Fibroblast of mammary gland (primary cell): ENCODE measurements at regions not wholly inside any gene's neighbourhood (a gene's known extent, or its start where the extent isn't known, plus 50 kb on each side); places are given as distances from the start of the nearest gene placed in this dataset.

Experiments
- DNase-seq: peaks from one replicate; pipeline ENCODE4 v3.0.0-alpha.2; 2010; ENCODE audit warnings: low read depth
- H3K4me3 ChIP-seq: 2 replicates; pipeline ENCODE4 v1.5.1; 2011; ENCODE audit warnings: low read depth, mild to moderate bottlenecking, low read length, moderate library complexity; ENCODE audit not compliant: control insufficient read depth
- TF ChIP-seq, protein P1 (sequence below): conservative IDR thresholded peaks from 2 replicates; pipeline ENCODE4 v1.5.1; 2011; ENCODE audit warnings: low read depth, low read length, inconsistent platforms; ENCODE audit not compliant: control insufficient read depth, insufficient read depth

GRCh38 chr7:157467496-157468212 is 130.8 kb downstream of the DNAJB6 start:
- H3K4me3 ChIP-seq = no peak overlapping the region
- TF ChIP-seq, protein P1, sequence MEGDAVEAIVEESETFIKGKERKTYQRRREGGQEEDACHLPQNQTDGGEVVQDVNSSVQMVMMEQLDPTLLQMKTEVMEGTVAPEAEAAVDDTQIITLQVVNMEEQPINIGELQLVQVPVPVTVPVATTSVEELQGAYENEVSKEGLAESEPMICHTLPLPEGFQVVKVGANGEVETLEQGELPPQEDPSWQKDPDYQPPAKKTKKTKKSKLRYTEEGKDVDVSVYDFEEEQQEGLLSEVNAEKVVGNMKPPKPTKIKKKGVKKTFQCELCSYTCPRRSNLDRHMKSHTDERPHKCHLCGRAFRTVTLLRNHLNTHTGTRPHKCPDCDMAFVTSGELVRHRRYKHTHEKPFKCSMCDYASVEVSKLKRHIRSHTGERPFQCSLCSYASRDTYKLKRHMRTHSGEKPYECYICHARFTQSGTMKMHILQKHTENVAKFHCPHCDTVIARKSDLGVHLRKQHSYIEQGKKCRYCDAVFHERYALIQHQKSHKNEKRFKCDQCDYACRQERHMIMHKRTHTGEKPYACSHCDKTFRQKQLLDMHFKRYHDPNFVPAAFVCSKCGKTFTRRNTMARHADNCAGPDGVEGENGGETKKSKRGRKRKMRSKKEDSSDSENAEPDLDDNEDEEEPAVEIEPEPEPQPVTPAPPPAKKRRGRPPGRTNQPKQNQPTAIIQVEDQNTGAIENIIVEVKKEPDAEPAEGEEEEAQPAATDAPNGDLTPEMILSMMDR = no peak
- peak; percentile 7 for DNase-seq

DNA sequence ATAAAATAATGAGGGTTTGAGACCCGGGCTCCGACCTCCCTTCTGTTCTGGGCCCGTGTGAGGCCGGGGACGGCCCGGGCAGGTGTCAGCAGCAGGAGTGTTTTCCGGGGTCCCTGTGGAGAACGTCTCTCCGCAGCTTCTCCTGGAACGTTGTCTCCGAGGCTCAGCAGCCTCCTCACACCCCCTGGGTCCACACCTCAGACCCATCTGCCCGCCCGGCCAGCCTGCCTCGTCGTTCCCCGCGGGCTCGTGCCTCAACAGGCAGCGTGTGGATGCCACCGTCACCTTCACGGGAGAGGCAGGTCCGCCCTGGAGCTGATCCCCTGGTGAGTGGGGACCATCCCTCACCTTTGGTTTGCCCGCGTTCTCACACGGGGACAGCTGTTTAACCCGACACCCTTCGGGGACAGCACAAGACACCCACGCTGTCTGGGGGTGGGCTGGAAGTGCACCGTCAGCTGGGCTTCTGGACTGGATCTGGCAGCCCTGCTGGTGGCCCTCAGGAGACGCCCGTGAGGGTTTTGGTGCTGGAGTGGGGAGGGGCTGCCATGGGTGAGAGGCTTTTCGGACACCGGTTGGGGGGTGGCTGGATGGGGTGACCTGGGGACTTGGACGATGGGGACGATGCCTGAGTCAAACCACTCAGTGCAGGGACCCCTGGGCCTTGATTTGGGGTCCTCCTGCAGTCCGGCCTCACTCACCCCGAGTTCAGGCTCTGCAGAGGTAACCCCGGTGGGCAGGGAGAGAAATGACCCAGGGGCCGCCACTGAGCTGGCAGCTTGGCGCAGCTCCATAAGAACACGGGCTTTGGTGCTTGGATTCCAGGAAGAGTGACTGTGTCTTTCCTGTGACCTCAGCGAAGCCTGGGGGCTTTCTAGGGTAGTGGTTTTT is 131.7 kb downstream of the DNAJB6 start:
- DNase-seq = peak; percentile 7
- TF ChIP-seq, protein P1 = no peak
- H3K4me3 ChIP-seq = no peak overlapping the region

GRCh38 chr7:157469181-157470016 is 132.6 kb downstream of the DNAJB6 start:
- no peak overlapping the region for H3K4me3 ChIP-seq
- no peak for DNase-seq
- TF ChIP-seq, protein P1 = no peak

- DNase-seq = no peak
- no peak overlapping the region for H3K4me3 ChIP-seq
- TF ChIP-seq, protein P1 = no peak
Measured at GRCh38 chr7:157470017-157470322, 133.2 kb downstream of the DNAJB6 start.

DNA sequence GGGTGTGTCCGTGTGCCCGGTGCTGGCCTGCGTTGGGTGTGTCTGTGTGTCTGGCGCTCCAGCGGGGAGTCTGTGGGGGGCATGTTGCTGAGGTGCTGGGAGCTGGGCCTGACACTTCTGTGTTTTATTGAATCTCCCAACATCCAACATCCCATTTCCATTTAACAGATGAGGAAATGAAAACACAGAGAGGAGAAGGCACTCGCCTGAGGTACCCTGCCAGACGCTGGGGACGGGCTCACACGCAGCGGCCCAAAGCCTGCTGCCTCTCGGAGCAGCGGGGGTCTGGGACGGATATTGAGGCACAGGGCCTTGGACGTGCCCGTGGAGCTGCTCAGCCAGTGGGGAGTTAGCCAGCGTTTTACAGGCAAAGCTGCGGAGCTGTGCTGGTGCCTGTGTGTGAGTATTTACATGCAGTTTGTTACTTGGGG is 133.9 kb downstream of the DNAJB6 start:
- H3K4me3 ChIP-seq = no peak overlapping the region
- TF ChIP-seq, protein P1 = no peak
- no peak for DNase-seq
